Breast epithelium (tissue), 4 donors: ENCODE measurements at regions not wholly inside any gene's neighbourhood (a gene's known extent, or its start where the extent isn't known, plus 50 kb on each side); places are given as distances from the start of the nearest gene placed in this dataset.

Experiments
- DNase-seq, 2 donors: peaks; one replicate each; pipeline ENCODE4 v3.0.0-alpha.2; 2019; ENCODE audit warnings: low spot score in 2 of 2
- H3K27ac ChIP-seq, 2 donors: fragments of 200-600 bp; sonication (generic) in 1 of 2; one replicate each; pipeline ENCODE4 v1.5.1; 2016 to 2019; ENCODE audit warnings: mild to moderate bottlenecking in 1 of 2
- H3K27me3 ChIP-seq, 2 donors: fragments of 200-600 bp; sonication (generic) in 1 of 2; one replicate each; pipeline versions ENCODE4 v1.5.1 to v1.6.0; 2017 to 2019; ENCODE audit warnings: control low read depth in 1 of 2, mild to moderate bottlenecking in 1 of 2
- H3K36me3 ChIP-seq: fragments of 200-600 bp; one replicate; pipeline ENCODE4 v1.5.1; 2019
- H3K4me1 ChIP-seq, 2 donors: fragments of 200-600 bp; sonication (generic); one replicate each; pipeline ENCODE4 v1.5.1; 2016 to 2019; ENCODE audit warnings: control low read depth in 1 of 2
- H3K4me3 ChIP-seq, 3 donors: fragments of 200-600 bp; sonication (generic); 1 replicate in 2 of 3; 2 replicates in 1 of 3; pipeline ENCODE4 v1.5.1; 2016 to 2019; ENCODE audit warnings: mild to moderate bottlenecking in 3 of 3, moderate library complexity in 2 of 3
- H3K9me3 ChIP-seq, 2 donors: fragments of 200-600 bp; sonication (generic) in 1 of 2; one replicate each; pipeline ENCODE4 v1.5.1; 2016 to 2019; ENCODE audit warnings: control low read depth in 1 of 2
- CTCF ChIP-seq, 3 donors: fragments of 450-650 bp; IDR thresholded peaks; one replicate each; pipeline ENCODE4 v1.5.1; 2016 to 2017; ENCODE audit warnings: antibody characterized with exemption in 3 of 3, mild to moderate bottlenecking in 3 of 3, moderate library complexity in 3 of 3
- POLR2A ChIP-seq: fragments of 450-650 bp; IDR thresholded peaks from one replicate; pipeline ENCODE4 v1.6.1; 2016; ENCODE audit warnings: antibody characterized with exemption, mild to moderate bottlenecking, moderate library complexity
- POLR2AphosphoS5 ChIP-seq, 3 donors: sonication (generic); formaldehyde crosslinking; IDR thresholded peaks; one replicate each; pipeline ENCODE4 v1.6.1; 2017; ENCODE audit warnings: antibody characterized with exemption in 3 of 3
- intact Hi-C: fragments of 100-400 bp; cut with DNase I; formaldehyde crosslinking; loops from one replicate; pipeline ENCODE4 v1.15.1; 2023; ENCODE audit warnings: low total_unique reads

GRCh38 chr6:104356197-104356596 lies 503.5 kb downstream of the HACE1 start:
- no peak for DNase-seq
- H3K9me3 ChIP-seq: peaks cover 0 to 13% of the 10 kb centered on the region in 2 donors
- intact Hi-C loops: no loop called here
- TF ChIP-seq CTCF (IDR thresholded peaks at IDR 0.05): no peak
- no peak for TF ChIP-seq POLR2AphosphoS5 (IDR thresholded peaks at IDR 0.05)
- TF ChIP-seq POLR2A: no peak
- H3K27ac ChIP-seq: no peak overlapping the region
- H3K36me3 ChIP-seq: no peaks in the 10 kb centered on the region
- H3K4me1 ChIP-seq: no peaks in the 10 kb centered on the region
- no peak overlapping the region for H3K4me3 ChIP-seq
- no peaks in the 10 kb centered on the region for H3K27me3 ChIP-seq

DNA sequence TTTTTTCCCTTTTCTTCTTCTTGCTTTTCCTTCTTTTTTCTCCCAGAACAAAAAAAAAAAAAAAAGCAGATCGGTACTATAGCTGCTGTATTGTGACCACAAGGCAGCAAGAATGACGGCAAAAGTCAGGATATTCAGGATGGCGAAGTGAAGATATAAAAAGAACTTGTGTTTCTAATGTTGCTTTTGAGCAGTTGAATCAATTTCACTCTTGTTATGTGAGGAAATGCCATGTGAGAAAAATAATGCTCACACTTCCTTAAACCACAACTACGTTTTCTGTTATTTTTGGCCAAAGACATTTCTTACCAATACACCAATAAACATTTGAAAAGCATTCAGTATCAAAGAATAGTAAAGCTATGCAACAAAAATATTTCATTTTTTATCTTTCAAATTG lies 510.5 kb downstream of the HACE1 start:
- H3K4me1 ChIP-seq: no peaks in the 10 kb centered on the region
- H3K27ac ChIP-seq: no peak overlapping the region
- TF ChIP-seq CTCF (IDR thresholded peaks at IDR 0.05) (no peak), POLR2AphosphoS5 (IDR thresholded peaks at IDR 0.05) (no peak), POLR2A (no peak)
- no peaks in the 10 kb centered on the region for H3K27me3 ChIP-seq
- H3K4me3 ChIP-seq: no peak overlapping the region
- no peak for DNase-seq
- H3K36me3 ChIP-seq: no peaks in the 10 kb centered on the region
- peaks cover 5 to 6% of the 10 kb centered on the region in 2 donors for H3K9me3 ChIP-seq
- intact Hi-C loops: no loop called here

DNA sequence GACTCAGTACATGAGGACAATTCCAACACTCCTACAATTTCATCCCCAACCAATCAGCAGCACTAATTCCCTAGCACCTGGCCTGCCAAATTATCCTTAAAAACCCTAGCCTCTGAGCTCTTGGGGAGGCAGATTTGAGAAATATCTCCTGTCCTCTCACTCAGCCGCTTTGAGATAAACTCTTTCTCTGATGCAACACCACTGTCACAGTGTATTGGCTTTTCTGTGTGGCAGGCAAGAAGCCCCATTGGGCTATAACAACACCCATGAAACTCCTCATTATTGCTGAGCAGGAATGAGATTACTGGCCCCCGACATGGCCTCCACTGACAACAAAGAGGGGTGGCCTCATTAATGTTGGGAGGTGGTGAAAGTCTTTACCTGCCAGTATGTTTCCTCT lies 515.5 kb downstream of the HACE1 start:
- H3K4me3 ChIP-seq: no peak overlapping the region
- H3K27me3 ChIP-seq: no peaks in the 10 kb centered on the region
- DNase-seq: no peak
- TF ChIP-seq CTCF (IDR thresholded peaks at IDR 0.05) (no peak), POLR2AphosphoS5 (IDR thresholded peaks at IDR 0.05) (no peak), POLR2A (no peak)
- no peak overlapping the region for H3K27ac ChIP-seq
- H3K4me1 ChIP-seq: no peaks in the 10 kb centered on the region
- peaks cover 13 to 14% of the 10 kb centered on the region in 2 donors for H3K9me3 ChIP-seq
- no peaks in the 10 kb centered on the region for H3K36me3 ChIP-seq
- intact Hi-C loops: no loop called here

DNA sequence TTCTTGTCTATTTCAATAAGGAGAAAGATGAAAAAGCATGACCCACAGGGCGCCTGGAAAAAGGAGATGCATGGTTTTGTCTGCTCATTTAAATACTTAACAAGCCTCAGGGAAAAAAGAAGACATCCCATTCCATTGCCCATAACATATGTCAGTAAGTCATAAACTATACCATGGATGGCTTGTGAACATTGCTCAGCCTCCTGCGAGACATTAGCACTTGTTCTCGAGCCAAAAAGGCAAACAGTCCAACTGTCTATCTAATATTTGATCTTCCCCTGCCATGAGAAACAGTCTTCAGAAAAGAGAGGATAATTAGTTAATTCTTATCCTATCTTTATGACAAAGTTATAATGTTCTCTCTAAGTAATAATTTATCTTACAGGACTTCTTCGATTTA lies 527.4 kb downstream of the HACE1 start:
- H3K9me3 ChIP-seq: no peaks in the 10 kb centered on the region
- H3K36me3 ChIP-seq: no peaks in the 10 kb centered on the region
- no peak for DNase-seq
- no peak overlapping the region for H3K4me3 ChIP-seq
- H3K27ac ChIP-seq: no peak overlapping the region
- H3K4me1 ChIP-seq: no peaks in the 10 kb centered on the region
- H3K27me3 ChIP-seq: no peaks in the 10 kb centered on the region
- TF ChIP-seq CTCF (IDR thresholded peaks at IDR 0.05): no peak
- intact Hi-C loops: no loop called here

DNA sequence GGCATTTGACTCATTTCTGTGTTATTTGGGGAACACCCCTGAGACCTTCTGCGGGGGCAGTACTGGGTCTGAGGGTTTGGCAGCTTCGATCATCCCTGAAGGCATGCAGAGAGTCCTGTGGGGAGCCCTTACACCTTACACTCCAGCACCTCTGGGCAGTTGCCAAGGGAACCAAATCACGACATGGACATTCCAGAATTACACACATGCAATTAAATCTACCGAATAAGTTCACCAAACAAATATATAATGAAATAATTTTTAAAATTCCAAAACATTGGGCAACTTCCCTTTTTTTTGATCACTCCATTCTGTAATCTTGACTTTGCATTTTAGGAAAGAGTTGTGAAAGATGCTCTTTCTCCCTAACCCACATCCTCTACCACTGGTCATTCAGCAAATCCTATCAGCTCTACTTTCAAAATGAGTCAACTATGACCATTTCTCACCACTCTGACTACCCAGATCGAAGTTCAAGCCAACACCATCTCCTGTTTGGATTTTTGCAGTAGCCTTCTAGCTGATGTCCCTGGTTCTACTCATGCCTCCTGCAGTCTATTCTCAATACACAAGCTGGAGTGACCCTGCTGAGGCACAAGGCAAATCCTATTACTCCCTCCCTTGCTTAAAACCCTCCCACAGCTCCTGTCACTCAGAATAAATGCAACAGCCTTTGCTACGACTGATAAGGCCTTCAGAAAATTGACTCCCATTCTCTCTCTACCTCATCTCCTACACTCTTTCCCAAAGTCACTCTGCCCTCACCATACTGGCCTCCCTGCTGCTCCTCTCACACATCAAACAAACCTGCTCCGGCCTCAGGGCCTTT lies 533.3 kb downstream of the HACE1 start:
- no peaks in the 10 kb centered on the region for H3K36me3 ChIP-seq
- peaks cover 0 to 6% of the 10 kb centered on the region in 2 donors for H3K4me1 ChIP-seq
- no peak for DNase-seq
- no peaks in the 10 kb centered on the region for H3K9me3 ChIP-seq
- TF ChIP-seq CTCF (IDR thresholded peaks at IDR 0.05) (no peak), POLR2A (no peak), POLR2AphosphoS5 (IDR thresholded peaks at IDR 0.05) (no peak)
- intact Hi-C loops: no loop called here
- H3K27ac ChIP-seq: no peak overlapping the region
- H3K4me3 ChIP-seq: no peak overlapping the region
- H3K27me3 ChIP-seq: no peaks in the 10 kb centered on the region
